Karpas-422 (cell line): ENCODE measurements at regions not wholly inside any gene's neighbourhood (a gene's known extent, or its start where the extent isn't known, plus 50 kb on each side); places are given as distances from the start of the nearest gene placed in this dataset.

ENCODE experiments used
- DNase-seq: peaks from one replicate; pipeline ENCODE4 v3.0.0-alpha.2; 2015
- H2AFZ ChIP-seq: fragments of 200-600 bp; sonication (generic); 2 replicates; pipeline ENCODE4 v1.6.1; 2014; ENCODE audit warnings: antibody characterized with exemption, low read length, mixed read lengths
- H3K27ac ChIP-seq: fragments of 200-600 bp; sonication (generic); 2 replicates; pipeline ENCODE4 v1.5.1; 2014; ENCODE audit warnings: mild to moderate bottlenecking, low read length, moderate library complexity
- H3K27me3 ChIP-seq: fragments of 200-600 bp; sonication (generic); 2 replicates; pipeline ENCODE4 v1.6.1; 2014; ENCODE audit warnings: low read length, mixed read lengths
- H3K36me3 ChIP-seq: fragments of 200-600 bp; sonication (generic); 2 replicates; pipeline ENCODE4 v1.6.1; 2014; ENCODE audit warnings: low read length, mixed read lengths; ENCODE audit not compliant: insufficient read depth
- H3K4me1 ChIP-seq: fragments of 200-600 bp; sonication (generic); 2 replicates; pipeline ENCODE4 v1.6.1; 2014; ENCODE audit warnings: mild to moderate bottlenecking, low read length, mixed read lengths
- H3K4me2 ChIP-seq: fragments of 200-600 bp; sonication (generic); 2 replicates; pipeline ENCODE4 v1.6.1; 2014; ENCODE audit warnings: low read length, low read depth, mild to moderate bottlenecking; ENCODE audit not compliant: poor library complexity, severe bottlenecking
- H3K4me3 ChIP-seq: fragments of 200-600 bp; sonication (generic); 2 replicates; pipeline ENCODE4 v1.5.1; 2014; ENCODE audit warnings: mild to moderate bottlenecking, antibody characterized with exemption, low read length, mixed read lengths
- H3K79me2 ChIP-seq: fragments of 200-600 bp; sonication (generic); 2 replicates; pipeline ENCODE4 v1.6.1; 2014; ENCODE audit warnings: mild to moderate bottlenecking, low read length, mixed read lengths
- H3K9ac ChIP-seq: fragments of 200-600 bp; sonication (generic); 2 replicates; pipeline ENCODE4 v1.6.0; 2014; ENCODE audit warnings: low read length
- H3K9me2 ChIP-seq: fragments of 200-600 bp; sonication (generic), shearing (Covaris generic); replicated peaks from 2 replicates; pipeline ENCODE4 v1.6.0; 2014; ENCODE audit warnings: mild to moderate bottlenecking, low read length, moderate library complexity; ENCODE audit not compliant: insufficient read depth
- H3K9me3 ChIP-seq: fragments of 300-700, 200-600 bp; sonication (generic); 2 replicates; pipeline ENCODE4 v1.6.1; 2014; ENCODE audit warnings: low read length, mixed read lengths
- H4K20me1 ChIP-seq: fragments of 200-600 bp; sonication (generic); 2 replicates; pipeline ENCODE4 v1.6.1; 2014; ENCODE audit warnings: mild to moderate bottlenecking, antibody characterized with exemption, low read length, low read depth; ENCODE audit not compliant: insufficient read depth

DNA sequence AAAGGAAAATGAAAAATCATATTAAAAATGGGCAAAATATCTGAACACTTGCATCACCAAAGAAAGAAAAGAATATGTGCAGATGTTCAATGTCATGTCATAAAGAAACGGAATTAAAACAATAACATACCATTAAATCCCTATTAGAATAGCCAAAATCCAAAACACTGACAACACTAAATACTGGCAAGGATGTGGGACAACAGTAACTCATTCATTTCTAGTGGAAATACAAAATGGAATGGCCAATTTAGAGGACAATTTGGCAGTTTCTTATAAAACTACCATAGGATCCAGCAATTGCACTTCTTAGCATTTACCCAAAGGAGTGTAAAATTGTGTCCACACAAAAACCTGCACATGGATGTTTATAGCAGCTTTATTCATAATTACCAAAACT is 542.5 kb upstream of the UBE2E2 start:
- H3K4me2 ChIP-seq = no peak overlapping the region
- H3K9me2 ChIP-seq = no peaks in the 10 kb centered on the region
- H3K27ac ChIP-seq = no peak overlapping the region
- no peaks in the 10 kb centered on the region for H3K36me3 ChIP-seq
- H3K9me3 ChIP-seq = peaks cover 20% of the 10 kb centered on the region
- no peaks in the 10 kb centered on the region for H4K20me1 ChIP-seq
- H2AFZ ChIP-seq = no peak overlapping the region
- H3K9ac ChIP-seq = no peak overlapping the region
- no peaks in the 10 kb centered on the region for H3K79me2 ChIP-seq
- no peaks in the 10 kb centered on the region for H3K4me1 ChIP-seq
- no peaks in the 10 kb centered on the region for H3K27me3 ChIP-seq
- H3K4me3 ChIP-seq = no peak overlapping the region
- DNase-seq = no peak

DNA sequence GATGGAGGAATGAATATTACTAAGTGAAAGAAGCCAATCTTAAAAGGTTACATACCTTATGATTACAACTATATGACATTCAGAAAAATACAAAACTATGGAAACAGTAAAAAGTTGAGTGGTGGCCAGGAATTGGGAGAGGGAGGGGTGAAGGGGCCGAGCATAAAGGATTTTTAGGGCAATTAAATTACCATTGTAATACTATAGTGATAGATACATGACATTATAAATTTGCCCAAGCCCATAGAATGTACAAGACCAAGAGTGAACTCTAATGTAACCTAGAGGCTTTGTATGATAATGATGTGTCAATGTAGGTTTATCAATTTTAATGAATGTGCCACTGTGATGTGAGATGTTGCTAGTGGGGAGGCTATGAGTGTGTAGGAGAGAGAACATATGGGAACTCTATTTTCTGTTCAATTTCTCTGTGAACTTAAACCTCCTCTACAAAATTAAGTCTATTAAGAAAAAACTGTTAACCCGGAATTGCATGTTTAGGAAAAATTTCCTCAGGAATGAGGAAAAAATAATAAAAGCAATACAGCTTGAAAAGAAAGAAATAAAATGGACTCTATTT is 541.9 kb upstream of the UBE2E2 start:
- no peak for DNase-seq
- no peaks in the 10 kb centered on the region for H3K36me3 ChIP-seq
- no peaks in the 10 kb centered on the region for H3K9me2 ChIP-seq
- H3K4me3 ChIP-seq = no peak overlapping the region
- H3K4me2 ChIP-seq = no peak overlapping the region
- no peaks in the 10 kb centered on the region for H3K4me1 ChIP-seq
- no peak overlapping the region for H3K9ac ChIP-seq
- peaks cover 20% of the 10 kb centered on the region for H3K9me3 ChIP-seq
- H4K20me1 ChIP-seq = no peaks in the 10 kb centered on the region
- H3K27ac ChIP-seq = no peak overlapping the region
- no peak overlapping the region for H2AFZ ChIP-seq
- no peaks in the 10 kb centered on the region for H3K27me3 ChIP-seq
- no peaks in the 10 kb centered on the region for H3K79me2 ChIP-seq

DNA sequence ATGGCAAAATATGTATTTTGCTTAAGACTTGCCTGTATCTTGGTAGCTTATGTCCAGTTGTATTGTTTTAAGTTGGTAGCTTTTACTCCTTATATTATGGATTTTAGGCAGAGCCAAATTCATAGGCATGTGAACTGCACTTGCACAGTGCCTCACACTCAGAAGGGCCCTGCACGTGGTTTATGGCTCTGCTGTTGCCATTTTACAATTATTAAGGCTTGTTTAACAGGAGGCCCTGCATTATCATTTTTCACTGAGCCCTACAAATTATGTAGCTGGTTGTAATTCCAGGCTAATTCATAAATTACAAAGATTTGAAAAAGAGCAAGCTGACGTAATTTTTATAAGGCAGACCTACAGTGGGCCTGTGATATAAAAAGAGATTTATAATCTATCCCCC is 537.6 kb upstream of the UBE2E2 start:
- Histone ChIP-seq H2AFZ (no peak overlapping the region), H3K4me1 (no peaks in the 10 kb centered on the region), H3K36me3 (no peaks in the 10 kb centered on the region), H3K4me2 (no peak overlapping the region), H3K9me3 (peaks cover 4% of the 10 kb centered on the region; the same call in 1 of the 2 replicates), H4K20me1 (no peaks in the 10 kb centered on the region), H3K4me3 (no peak overlapping the region), H3K79me2 (no peaks in the 10 kb centered on the region), H3K27ac (no peak overlapping the region), H3K27me3 (no peaks in the 10 kb centered on the region), H3K9me2 (no peaks in the 10 kb centered on the region), H3K9ac (no peak overlapping the region)
- no peak for DNase-seq

DNA sequence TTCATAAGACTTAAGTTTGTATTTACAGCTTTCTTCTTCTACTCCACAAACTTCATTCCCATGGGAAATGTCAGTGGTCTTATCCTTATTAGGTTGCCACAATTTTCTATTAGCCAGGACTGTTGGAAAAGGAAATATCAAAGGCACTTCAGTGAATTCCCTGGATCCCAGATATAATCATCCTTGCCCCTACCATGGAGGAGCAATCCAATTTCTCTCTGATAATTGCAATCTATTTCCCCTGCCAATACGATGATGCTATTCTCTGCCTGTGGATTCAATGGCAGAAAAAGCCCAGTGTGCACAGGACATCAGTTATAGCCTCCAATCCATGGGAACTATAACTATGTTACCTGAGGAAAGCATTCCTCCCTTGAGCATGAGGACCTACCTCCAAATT is 536.4 kb upstream of the UBE2E2 start:
- Histone ChIP-seq H3K9ac (no peak overlapping the region), H3K36me3 (no peaks in the 10 kb centered on the region), H3K4me1 (no peaks in the 10 kb centered on the region), H4K20me1 (no peaks in the 10 kb centered on the region), H3K9me3 (peaks cover 9% of the 10 kb centered on the region; the same call in 1 of the 2 replicates), H2AFZ (no peak overlapping the region), H3K79me2 (no peaks in the 10 kb centered on the region), H3K27ac (no peak overlapping the region), H3K4me2 (no peak overlapping the region), H3K4me3 (no peak overlapping the region), H3K27me3 (no peaks in the 10 kb centered on the region), H3K9me2 (no peaks in the 10 kb centered on the region)
- no peak for DNase-seq

DNA sequence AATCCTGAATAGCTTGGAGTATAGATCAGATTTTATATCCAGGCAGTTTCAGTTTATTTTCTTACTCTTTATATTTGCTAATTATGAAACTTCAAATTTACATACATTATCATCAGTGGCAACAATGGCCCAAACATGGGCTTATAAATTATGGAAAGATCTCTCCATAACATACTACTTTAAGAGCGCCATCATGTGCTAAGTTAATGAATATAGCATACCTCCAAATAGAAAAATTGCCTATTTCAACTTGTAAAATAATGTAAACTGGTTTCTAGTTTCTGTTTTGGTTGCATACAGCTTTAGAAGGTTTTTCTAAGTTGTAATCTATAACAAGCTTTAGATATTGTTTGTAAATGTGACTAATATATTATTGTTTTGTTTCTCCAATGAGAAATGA is 531.3 kb upstream of the UBE2E2 start:
- no peaks in the 10 kb centered on the region for H3K9me2 ChIP-seq
- no peak overlapping the region for H2AFZ ChIP-seq
- no peaks in the 10 kb centered on the region for H3K27me3 ChIP-seq
- peaks cover 9% of the 10 kb centered on the region; the same call in 1 of the 2 replicates for H3K9me3 ChIP-seq
- H3K4me2 ChIP-seq = no peak overlapping the region
- H3K9ac ChIP-seq = no peak overlapping the region
- H3K27ac ChIP-seq = no peak overlapping the region
- no peaks in the 10 kb centered on the region for H3K79me2 ChIP-seq
- no peak overlapping the region for H3K4me3 ChIP-seq
- H4K20me1 ChIP-seq = no peaks in the 10 kb centered on the region
- no peaks in the 10 kb centered on the region for H3K36me3 ChIP-seq
- no peak for DNase-seq
- no peaks in the 10 kb centered on the region for H3K4me1 ChIP-seq

DNA sequence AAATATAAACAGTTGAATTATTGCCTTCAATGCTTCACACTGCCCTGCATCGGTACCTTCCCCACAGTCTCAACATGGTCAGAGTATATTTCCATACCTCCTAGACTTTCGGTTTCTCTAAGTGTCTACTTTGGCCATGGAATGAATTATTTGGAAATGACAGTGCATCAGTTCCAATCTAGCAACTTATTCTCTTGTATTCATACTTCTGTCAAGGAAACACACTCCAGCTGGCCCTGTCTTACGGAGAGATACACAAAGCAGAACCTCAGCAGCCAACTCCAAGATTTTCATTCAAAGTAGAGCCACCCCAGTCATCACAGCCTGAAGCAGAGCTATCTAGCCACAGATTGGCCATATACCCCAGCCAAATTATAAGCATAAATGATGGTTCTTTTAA is 518.4 kb upstream of the UBE2E2 start:
- no peaks in the 10 kb centered on the region for H3K4me1 ChIP-seq
- H2AFZ ChIP-seq = no peak overlapping the region
- no peaks in the 10 kb centered on the region for H3K27me3 ChIP-seq
- H3K27ac ChIP-seq = no peak overlapping the region
- DNase-seq = no peak
- no peaks in the 10 kb centered on the region for H3K36me3 ChIP-seq
- no peaks in the 10 kb centered on the region; the same call in 1 of the 2 replicates for H3K9me3 ChIP-seq
- H3K4me3 ChIP-seq = no peak overlapping the region
- H4K20me1 ChIP-seq = no peaks in the 10 kb centered on the region
- H3K4me2 ChIP-seq = no peak overlapping the region
- H3K9ac ChIP-seq = no peak overlapping the region
- H3K9me2 ChIP-seq = no peaks in the 10 kb centered on the region
- no peaks in the 10 kb centered on the region for H3K79me2 ChIP-seq

GRCh38 chr3:22685597-22685996 is 517.5 kb upstream of the UBE2E2 start:
- H3K9me3 ChIP-seq = peaks cover 3% of the 10 kb centered on the region
- no peak overlapping the region for H3K27ac ChIP-seq
- H3K4me3 ChIP-seq = no peak overlapping the region
- no peaks in the 10 kb centered on the region for H3K36me3 ChIP-seq
- H3K4me1 ChIP-seq = no peaks in the 10 kb centered on the region
- no peaks in the 10 kb centered on the region for H3K27me3 ChIP-seq
- no peaks in the 10 kb centered on the region for H4K20me1 ChIP-seq
- H2AFZ ChIP-seq = no peak overlapping the region
- H3K9ac ChIP-seq = no peak overlapping the region
- no peak for DNase-seq
- no peaks in the 10 kb centered on the region for H3K79me2 ChIP-seq
- no peak overlapping the region for H3K4me2 ChIP-seq
- H3K9me2 ChIP-seq = no peaks in the 10 kb centered on the region

- Histone ChIP-seq H2AFZ (no peak overlapping the region), H3K36me3 (no peaks in the 10 kb centered on the region), H3K79me2 (no peaks in the 10 kb centered on the region), H3K27me3 (no peaks in the 10 kb centered on the region), H4K20me1 (no peaks in the 10 kb centered on the region), H3K4me1 (no peaks in the 10 kb centered on the region), H3K27ac (no peak overlapping the region), H3K9ac (no peak overlapping the region), H3K9me3 (peaks cover 13% of the 10 kb centered on the region; the same call in 1 of the 2 replicates), H3K4me2 (no peak overlapping the region), H3K9me2 (no peaks in the 10 kb centered on the region), H3K4me3 (no peak overlapping the region)
- DNase-seq = no peak
These were observed 511.7 kb upstream of the UBE2E2 start for GRCh38 chr3:22691407-22691806.
